ENCODE measurements at regions not wholly inside any gene's neighbourhood (a gene's known extent, or its start where the extent isn't known, plus 50 kb on each side); places are given as distances from the start of the nearest gene placed in this dataset.
"Not testable (repeated sequence)": the region's sequence is repeated elsewhere in the genome, so short reads cannot be mapped to it uniquely, and the experiment has no call there.

- not testable (repeated sequence) for H3K27me3 Mint-ChIP-seq; H3K4me1 Mint-ChIP-seq (ENCODE audit: low read depth); H3K36me3 Mint-ChIP-seq (ENCODE audit: low read depth); H3K27ac Mint-ChIP-seq; H3K9me3 Mint-ChIP-seq; H3K4me3 Mint-ChIP-seq
These were observed 137.0 kb upstream of the TPTE start for GRCh38 chr21:10384304-10384861.

- H3K9me3 Mint-ChIP-seq; H3K27ac Mint-ChIP-seq; H3K36me3 Mint-ChIP-seq (ENCODE audit: low read depth); H3K4me3 Mint-ChIP-seq; H3K4me1 Mint-ChIP-seq (ENCODE audit: low read depth); H3K27me3 Mint-ChIP-seq: not testable (repeated sequence)
These were observed 136.2 kb upstream of the TPTE start for GRCh38 chr21:10385202-10385601.

- not testable (repeated sequence) for H3K9me3 Mint-ChIP-seq; H3K27me3 Mint-ChIP-seq; H3K4me1 Mint-ChIP-seq (ENCODE audit: low read depth); H3K4me3 Mint-ChIP-seq; H3K27ac Mint-ChIP-seq; H3K36me3 Mint-ChIP-seq (ENCODE audit: low read depth)
These were observed 135.4 kb upstream of the TPTE start for GRCh38 chr21:10385898-10386527.

- H3K9me3 Mint-ChIP-seq; H3K27me3 Mint-ChIP-seq; H3K4me1 Mint-ChIP-seq (ENCODE audit: low read depth); H3K4me3 Mint-ChIP-seq; H3K36me3 Mint-ChIP-seq (ENCODE audit: low read depth); H3K27ac Mint-ChIP-seq: not testable (repeated sequence)
These were observed 133.5 kb upstream of the TPTE start for GRCh38 chr21:10387692-10388450.

GRCh38 chr21:10388625-10389024 lies 132.8 kb upstream of the TPTE start:
- H3K27ac Mint-ChIP-seq; H3K4me3 Mint-ChIP-seq; H3K4me1 Mint-ChIP-seq (ENCODE audit: low read depth); H3K27me3 Mint-ChIP-seq; H3K36me3 Mint-ChIP-seq (ENCODE audit: low read depth); H3K9me3 Mint-ChIP-seq: not testable (repeated sequence)

- not testable (repeated sequence) for H3K9me3 Mint-ChIP-seq; H3K27ac Mint-ChIP-seq; H3K36me3 Mint-ChIP-seq (ENCODE audit: low read depth); H3K27me3 Mint-ChIP-seq; H3K4me3 Mint-ChIP-seq; H3K4me1 Mint-ChIP-seq (ENCODE audit: low read depth)
These were observed 129.1 kb upstream of the TPTE start for GRCh38 chr21:10392301-10392700.

- not testable (repeated sequence) for H3K36me3 Mint-ChIP-seq (ENCODE audit: low read depth); H3K4me1 Mint-ChIP-seq (ENCODE audit: low read depth); H3K9me3 Mint-ChIP-seq; H3K4me3 Mint-ChIP-seq; H3K27me3 Mint-ChIP-seq; H3K27ac Mint-ChIP-seq
These were observed 125.4 kb upstream of the TPTE start for GRCh38 chr21:10395963-10396362.

- H3K9me3 Mint-ChIP-seq; H3K4me1 Mint-ChIP-seq (ENCODE audit: low read depth); H3K4me3 Mint-ChIP-seq; H3K27ac Mint-ChIP-seq; H3K36me3 Mint-ChIP-seq (ENCODE audit: low read depth); H3K27me3 Mint-ChIP-seq: not testable (repeated sequence)
These were observed 123.9 kb upstream of the TPTE start for GRCh38 chr21:10397495-10397915.

GRCh38 chr21:10398692-10399489 lies 122.5 kb upstream of the TPTE start:
- H3K27ac Mint-ChIP-seq, H3K4me3 Mint-ChIP-seq: not testable (repeated sequence)

GRCh38 chr21:10400622-10401361 lies 120.6 kb upstream of the TPTE start:
- not testable (repeated sequence) for H3K9me3 Mint-ChIP-seq; H3K4me1 Mint-ChIP-seq (ENCODE audit: low read depth); H3K27ac Mint-ChIP-seq; H3K4me3 Mint-ChIP-seq; H3K36me3 Mint-ChIP-seq (ENCODE audit: low read depth); H3K27me3 Mint-ChIP-seq

More at GRCh38 chr21:10398692-10399489, 122.5 kb upstream of the TPTE start:
- not testable (repeated sequence) for H3K27me3 Mint-ChIP-seq; H3K36me3 Mint-ChIP-seq (ENCODE audit: low read depth); H3K4me1 Mint-ChIP-seq (ENCODE audit: low read depth); H3K9me3 Mint-ChIP-seq

GRCh38 chr21:10402461-10402860 lies 118.9 kb upstream of the TPTE start:
- H3K9me3 Mint-ChIP-seq, result peaks cover 11% of the 10 kb centered on the region
- not testable (repeated sequence) for H3K27me3 Mint-ChIP-seq; H3K4me3 Mint-ChIP-seq; H3K36me3 Mint-ChIP-seq (ENCODE audit: low read depth); H3K27ac Mint-ChIP-seq; H3K4me1 Mint-ChIP-seq (ENCODE audit: low read depth)

GRCh38 chr21:10405331-10405730 lies 116.1 kb upstream of the TPTE start:
- not testable (repeated sequence) for H3K36me3 Mint-ChIP-seq (ENCODE audit: low read depth); H3K27ac Mint-ChIP-seq; H3K27me3 Mint-ChIP-seq; H3K4me3 Mint-ChIP-seq; H3K4me1 Mint-ChIP-seq (ENCODE audit: low read depth)
- H3K9me3 Mint-ChIP-seq, result peaks cover 10% of the 10 kb centered on the region

GRCh38 chr21:10409786-10410185 lies 111.6 kb upstream of the TPTE start:
- not testable (repeated sequence) for H3K4me1 Mint-ChIP-seq (ENCODE audit: low read depth); H3K27ac Mint-ChIP-seq; H3K27me3 Mint-ChIP-seq; H3K4me3 Mint-ChIP-seq; H3K36me3 Mint-ChIP-seq (ENCODE audit: low read depth)
- H3K9me3 Mint-ChIP-seq, result peaks cover 10% of the 10 kb centered on the region

- not testable (repeated sequence) for H3K27ac Mint-ChIP-seq, H3K4me3 Mint-ChIP-seq
These were observed 110.9 kb upstream of the TPTE start for GRCh38 chr21:10410354-10410929.

More at GRCh38 chr21:10410354-10410929, 110.9 kb upstream of the TPTE start:
- H3K9me3 Mint-ChIP-seq; H3K27me3 Mint-ChIP-seq; H3K36me3 Mint-ChIP-seq (ENCODE audit: low read depth); H3K4me1 Mint-ChIP-seq (ENCODE audit: low read depth): not testable (repeated sequence)
